Occipital lobe (tissue), 1 donor: ENCODE measurements at regions not wholly inside any gene's neighbourhood (a gene's known extent, or its start where the extent isn't known, plus 50 kb on each side); places are given as distances from the start of the nearest gene placed in this dataset.

Source experiments
- DNase-seq: peaks from one replicate; lab custom pipeline; 2025; lab: John Stamatoyannopoulos, UW

GRCh38 chr9:88658311-88658822 is 123.4 kb downstream of the NXNL2 start:
- DNase-seq, result no peak

- DNase-seq, result no peak
These were observed 124.1 kb downstream of the NXNL2 start for GRCh38 chr9:88659126-88659525.

DNA sequence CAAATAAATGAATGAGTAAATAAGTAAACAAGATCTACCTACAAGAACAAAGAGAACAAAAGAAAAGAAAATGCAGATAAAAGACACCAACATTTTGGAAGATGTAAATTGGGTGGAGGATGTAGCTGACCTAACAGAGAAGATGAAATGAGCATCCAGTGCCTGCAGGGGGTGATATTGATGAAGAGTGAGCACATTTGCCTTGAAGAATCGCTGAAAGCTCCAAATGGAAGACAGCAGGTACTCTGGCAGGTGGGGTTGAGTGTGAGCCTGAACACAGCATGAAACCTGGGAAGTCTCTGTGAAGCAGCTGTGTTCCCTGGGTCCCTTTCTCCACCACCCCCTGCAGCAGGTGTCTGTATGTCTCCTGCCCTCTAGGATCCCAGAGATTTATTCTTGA is 125.6 kb downstream of the NXNL2 start:
- DNase-seq, result no peak

GRCh38 chr9:88661759-88662158 is 126.8 kb downstream of the NXNL2 start:
- DNase-seq, result no peak

DNA sequence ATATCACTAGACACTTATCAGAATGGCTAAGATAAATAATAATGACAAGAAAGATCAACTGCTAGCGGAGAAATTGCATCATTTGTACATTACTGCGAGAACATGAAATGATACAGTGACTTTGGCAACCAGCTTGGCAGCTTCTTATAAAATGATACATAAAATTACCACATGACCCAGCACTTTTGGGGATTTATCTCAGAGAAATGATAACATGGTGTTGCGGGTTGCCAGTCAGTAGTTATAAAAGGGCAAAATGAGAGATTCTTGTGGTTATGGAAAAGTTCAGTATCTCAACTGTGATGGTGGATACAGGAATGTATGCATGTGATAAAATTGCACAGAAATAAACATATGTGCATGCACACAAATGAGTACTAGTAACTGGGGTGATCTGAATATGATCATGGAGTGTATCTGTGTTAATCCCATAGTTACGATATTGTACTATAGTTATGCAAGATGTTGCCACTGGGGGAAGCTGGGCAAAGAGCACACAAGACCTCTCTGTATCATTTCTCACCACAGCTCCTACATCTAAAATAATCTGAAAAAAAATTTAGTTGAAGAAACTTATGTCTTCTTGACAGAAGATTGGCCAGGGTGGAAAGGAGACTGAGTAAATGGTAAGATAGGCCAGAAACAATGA is 128.9 kb downstream of the NXNL2 start:
- DNase-seq, result no peak

DNA sequence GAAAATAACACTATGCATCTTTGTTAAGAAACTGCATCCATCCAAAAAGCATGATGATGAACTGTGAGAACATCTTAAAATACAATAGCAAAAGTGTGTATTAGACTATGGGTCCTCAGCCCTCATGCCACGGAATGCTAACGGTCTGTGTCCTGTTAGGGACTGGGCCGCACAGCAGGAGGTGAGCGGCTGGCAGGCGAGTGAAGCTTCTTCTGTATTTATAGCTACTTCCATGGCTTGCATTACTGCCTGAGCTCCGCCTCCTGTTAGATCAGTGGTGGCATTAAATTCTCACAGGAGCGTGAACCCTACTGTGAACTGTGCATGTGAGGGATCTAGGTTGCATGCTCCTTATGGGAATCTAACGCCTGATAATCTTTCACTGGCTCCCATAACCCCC is 129.8 kb downstream of the NXNL2 start:
- DNase-seq, result no peak

DNA sequence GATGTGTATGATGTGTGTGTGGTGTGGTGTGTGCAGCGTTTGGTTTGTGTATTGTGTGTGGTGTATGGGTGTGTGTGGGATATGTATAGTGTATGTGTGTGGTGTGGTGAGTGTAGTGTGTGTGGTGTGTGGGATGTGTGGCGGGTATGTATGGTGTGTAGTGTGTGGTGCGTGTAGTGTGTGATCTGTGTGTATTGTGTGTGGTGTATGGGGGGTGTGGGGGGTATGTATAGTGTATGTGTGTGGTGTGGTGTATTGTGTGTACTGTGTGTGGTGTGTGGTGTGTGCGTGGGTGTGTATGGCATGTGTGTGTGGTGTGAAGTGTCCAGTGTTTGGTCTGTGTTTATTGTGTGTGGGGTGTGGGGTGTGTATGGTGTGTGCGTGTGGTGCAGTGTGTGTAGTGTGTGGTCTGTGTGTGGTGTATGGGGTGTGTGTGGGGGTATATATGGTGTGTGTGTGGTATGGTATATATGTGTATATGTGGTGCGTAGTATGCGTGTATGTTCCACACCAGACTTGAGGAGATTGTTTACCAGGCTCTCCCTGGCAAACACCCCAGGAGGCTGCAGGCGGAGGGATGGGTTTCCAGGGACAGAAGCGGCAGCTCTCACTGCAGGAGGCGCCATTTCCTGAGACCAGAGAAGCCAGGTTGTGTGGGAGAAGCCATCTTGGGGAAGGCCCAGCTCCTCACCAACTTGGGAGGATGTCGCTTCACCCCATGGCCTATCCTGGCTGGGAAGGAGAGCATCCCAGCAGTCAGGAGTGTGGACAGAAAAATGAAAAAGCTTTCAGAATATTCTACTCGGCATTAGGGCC is 138.1 kb downstream of the NXNL2 start:
- DNase-seq, result no peak

- no peak for DNase-seq
These were observed 138.9 kb downstream of the NXNL2 start for GRCh38 chr9:88673886-88674285.

- no peak for DNase-seq
These were observed 141.7 kb downstream of the NXNL2 start for GRCh38 chr9:88676644-88677043.

DNA sequence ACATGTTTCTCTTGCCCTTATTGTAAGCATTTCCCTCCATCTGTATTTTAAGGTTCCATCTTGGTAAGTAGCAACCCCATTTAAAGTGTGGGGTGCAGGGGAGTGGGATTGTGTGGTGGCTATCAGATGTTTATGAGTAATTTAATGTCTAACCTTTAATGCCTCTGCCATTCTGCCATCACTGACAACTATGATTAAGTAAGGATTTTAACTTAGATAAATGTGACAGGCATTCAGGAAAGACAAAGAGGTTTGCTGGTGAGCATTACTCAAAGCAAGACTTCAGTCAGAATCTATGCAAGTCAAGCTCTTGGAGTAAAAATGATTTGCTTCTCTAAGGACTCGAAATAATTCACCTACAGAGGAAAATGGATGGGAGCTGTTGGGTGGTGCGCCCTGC is 143.0 kb downstream of the NXNL2 start:
- no peak for DNase-seq

DNA sequence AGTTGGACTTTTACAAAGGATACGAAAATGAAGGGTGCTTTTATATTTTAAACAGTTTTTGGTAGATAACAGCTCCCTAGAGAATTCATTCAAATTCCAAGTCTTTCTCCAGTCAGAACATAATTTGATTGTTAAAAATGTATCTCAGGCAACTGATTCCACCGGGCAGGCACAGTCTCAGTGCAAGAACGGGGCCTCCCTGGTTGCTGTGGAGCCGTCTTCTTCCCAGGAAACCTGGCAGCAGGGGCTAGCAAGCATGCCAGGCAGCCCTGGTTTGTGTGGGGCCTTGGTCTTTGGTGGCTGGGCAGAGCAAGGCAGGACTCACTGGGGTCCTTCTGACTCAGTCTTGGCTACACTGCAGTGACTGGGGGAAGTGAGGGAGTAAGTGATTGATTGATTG is 143.5 kb downstream of the NXNL2 start:
- DNase-seq, result no peak

- no peak for DNase-seq
These were observed 145.1 kb downstream of the NXNL2 start for GRCh38 chr9:88680041-88680440.

GRCh38 chr9:88680505-88681160 is 145.7 kb downstream of the NXNL2 start:
- no peak for DNase-seq

GRCh38 chr9:88681434-88681833 is 146.5 kb downstream of the NXNL2 start:
- DNase-seq, result no peak

GRCh38 chr9:88682431-88682831 is 147.5 kb downstream of the NXNL2 start:
- DNase-seq, result no peak

- no peak for DNase-seq
These were observed 149.1 kb downstream of the NXNL2 start for GRCh38 chr9:88684046-88684445.

DNA sequence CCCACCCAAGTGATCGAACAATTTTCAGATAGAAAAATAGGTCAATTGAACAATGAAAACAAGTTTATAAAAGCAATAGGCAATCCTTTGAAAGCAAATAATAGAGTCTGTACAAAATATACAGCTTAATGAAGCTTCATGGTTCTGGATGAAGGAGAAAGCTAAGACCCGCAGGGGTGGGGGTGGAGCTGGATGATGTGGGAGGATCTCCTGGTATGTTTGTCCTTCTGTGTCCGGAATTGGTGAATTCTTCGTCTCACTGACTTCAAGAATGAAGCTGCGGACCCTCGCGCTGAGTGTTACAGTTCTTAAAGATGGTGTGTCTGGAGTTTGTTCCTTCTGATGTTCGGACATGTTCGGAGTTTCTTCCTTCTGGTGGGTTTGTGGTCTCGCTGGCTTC is 149.9 kb downstream of the NXNL2 start:
- no peak for DNase-seq

- DNase-seq, result no peak
These were observed 151.0 kb downstream of the NXNL2 start for GRCh38 chr9:88685966-88686365.

GRCh38 chr9:88689509-88690298 is 154.7 kb downstream of the NXNL2 start:
- DNase-seq, result no peak

DNA sequence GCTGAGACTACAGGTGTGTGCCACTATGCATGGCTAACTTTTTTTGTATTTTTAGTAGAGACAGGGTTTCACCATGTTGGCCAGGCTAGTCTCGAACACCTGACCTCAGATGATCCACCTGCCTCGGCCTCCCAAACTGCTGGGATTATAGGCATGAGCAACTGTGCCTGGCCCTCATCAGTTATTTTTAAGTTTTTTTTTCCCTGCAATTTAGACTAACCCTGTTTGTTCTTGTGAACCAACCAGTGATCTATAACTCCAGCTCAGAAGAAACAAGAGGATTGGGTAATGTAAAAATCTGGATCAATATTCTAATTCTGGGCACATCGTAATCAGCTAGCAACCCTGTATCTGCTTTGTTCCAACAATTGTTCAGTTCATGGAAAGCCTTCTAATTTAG is 155.7 kb downstream of the NXNL2 start:
- no peak for DNase-seq

DNA sequence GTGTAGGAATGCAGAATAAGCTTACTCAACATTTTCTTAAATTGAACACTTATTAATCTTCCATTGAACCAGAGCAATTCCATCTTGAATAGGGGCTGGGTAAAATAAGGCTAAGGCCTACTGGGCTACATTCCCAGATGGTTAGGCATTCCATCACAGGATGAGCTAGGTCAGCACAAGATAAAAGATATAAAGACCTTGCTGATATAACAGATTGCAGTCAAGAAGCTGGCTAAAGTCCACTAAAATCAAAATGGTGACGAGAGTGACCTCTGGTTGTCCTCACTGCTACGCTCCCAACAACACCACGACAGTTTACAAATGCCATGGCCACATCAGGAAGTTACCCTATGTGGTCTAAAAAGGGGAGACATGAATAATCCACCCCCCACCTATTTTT is 156.1 kb downstream of the NXNL2 start:
- DNase-seq, result no peak

- no peak for DNase-seq
These were observed 156.8 kb downstream of the NXNL2 start for GRCh38 chr9:88691811-88692210.
